Neural progenitor cell (in vitro differentiated cells): ENCODE measurements at regions not wholly inside any gene's neighbourhood (a gene's known extent, or its start where the extent isn't known, plus 50 kb on each side); places are given as distances from the start of the nearest gene placed in this dataset.

ENCODE experiments used
- EZH2 ChIP-seq: fragments of 200-600 bp; sonication (generic); IDR thresholded peaks from 2 replicates; pipeline ENCODE4 v1.6.1; 2017; ENCODE audit warnings: antibody characterized with exemption, mild to moderate bottlenecking, moderate library complexity
- EZH2phosphoT487 ChIP-seq: fragments of 200-600 bp; sonication (generic); IDR thresholded peaks from 2 replicates; pipeline ENCODE4 v1.6.1; 2017; ENCODE audit warnings: antibody characterized with exemption
- TF ChIP-seq, protein P1 (sequence below): fragments of 200-600 bp; sonication (generic); IDR thresholded peaks from 2 replicates; pipeline ENCODE4 v1.5.1; 2017; ENCODE audit warnings: antibody characterized with exemption, mild to moderate bottlenecking

DNA sequence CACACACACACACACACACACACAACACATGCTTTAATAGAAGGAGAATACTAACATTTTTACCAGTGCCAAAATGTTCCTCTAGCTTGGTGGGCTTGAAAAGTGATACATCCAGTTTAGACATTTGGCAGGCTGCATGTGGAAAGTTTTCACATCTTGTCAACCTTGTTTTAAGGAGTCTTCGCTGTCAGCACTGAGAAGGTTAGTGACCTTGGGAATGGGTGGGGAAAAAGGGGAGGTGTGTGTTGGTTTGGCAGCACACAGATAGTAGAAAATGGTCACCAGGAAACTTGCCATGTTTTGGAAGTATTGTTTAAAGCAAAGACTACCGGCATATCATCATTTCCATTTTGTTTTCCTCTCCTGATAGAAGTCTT lies 346.5 kb upstream of the ADAMTSL1 start:
- TF ChIP-seq, protein P1, sequence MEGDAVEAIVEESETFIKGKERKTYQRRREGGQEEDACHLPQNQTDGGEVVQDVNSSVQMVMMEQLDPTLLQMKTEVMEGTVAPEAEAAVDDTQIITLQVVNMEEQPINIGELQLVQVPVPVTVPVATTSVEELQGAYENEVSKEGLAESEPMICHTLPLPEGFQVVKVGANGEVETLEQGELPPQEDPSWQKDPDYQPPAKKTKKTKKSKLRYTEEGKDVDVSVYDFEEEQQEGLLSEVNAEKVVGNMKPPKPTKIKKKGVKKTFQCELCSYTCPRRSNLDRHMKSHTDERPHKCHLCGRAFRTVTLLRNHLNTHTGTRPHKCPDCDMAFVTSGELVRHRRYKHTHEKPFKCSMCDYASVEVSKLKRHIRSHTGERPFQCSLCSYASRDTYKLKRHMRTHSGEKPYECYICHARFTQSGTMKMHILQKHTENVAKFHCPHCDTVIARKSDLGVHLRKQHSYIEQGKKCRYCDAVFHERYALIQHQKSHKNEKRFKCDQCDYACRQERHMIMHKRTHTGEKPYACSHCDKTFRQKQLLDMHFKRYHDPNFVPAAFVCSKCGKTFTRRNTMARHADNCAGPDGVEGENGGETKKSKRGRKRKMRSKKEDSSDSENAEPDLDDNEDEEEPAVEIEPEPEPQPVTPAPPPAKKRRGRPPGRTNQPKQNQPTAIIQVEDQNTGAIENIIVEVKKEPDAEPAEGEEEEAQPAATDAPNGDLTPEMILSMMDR = no peak
- TF ChIP-seq EZH2phosphoT487 (no peak), EZH2 (no peak)
